ENCODE measurements at regions not wholly inside any gene's neighbourhood (a gene's known extent, or its start where the extent isn't known, plus 50 kb on each side); places are given as distances from the start of the nearest gene placed in this dataset.

DNA sequence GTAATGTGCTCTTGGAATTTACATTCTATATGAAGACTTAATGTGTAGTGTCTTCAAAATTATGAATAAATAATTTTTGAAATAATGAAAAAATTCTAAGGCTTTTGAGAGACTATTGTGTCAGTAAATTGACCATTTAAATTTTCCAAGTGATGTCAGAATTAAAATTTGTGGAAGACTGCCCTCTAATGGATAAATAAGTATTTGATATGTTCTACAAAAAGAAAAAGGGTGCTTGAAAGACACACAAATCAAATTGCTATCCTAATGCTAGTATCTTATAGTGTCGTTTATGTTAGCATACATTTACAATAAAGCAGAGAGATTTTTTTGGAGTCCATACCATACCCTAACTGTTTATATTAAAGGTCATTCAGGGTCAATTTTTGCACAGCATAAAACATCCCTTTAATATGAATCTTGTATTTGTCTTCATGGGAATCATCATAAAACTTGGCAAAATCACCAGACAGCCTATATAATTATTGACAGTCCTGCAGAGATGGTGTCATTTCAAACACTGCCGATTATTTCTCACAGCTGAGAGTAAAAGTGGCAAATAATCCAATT is 120.8 kb upstream of the SLC27A6 start:
- H2BK15ac ChIP-seq (ENCODE audit: low read depth, low read length): no peak overlapping the region
- H3K27ac ChIP-seq (ENCODE audit: insufficient read depth, low read length): no peak overlapping the region
- H3K4me2 ChIP-seq (ENCODE audit: low read depth, low read length): no peak overlapping the region
- POLR2A ChIA-PET (ENCODE audit: unreplicated experiment): no interaction called here
- no peak overlapping the region for H3K56ac ChIP-seq (ENCODE audit: extremely low read depth, insufficient read depth, low read length)
- in situ Hi-C loops (cut with MboI; ENCODE audit: low sequenced_read_pairs): loop anchor here (10.0 to 25.0 kb wide), 3 partner anchors 332 to 1257 kb away; no protein-coding TSS in a partner anchor
- no peak overlapping the region for H2AK9ac ChIP-seq (replicated peaks; ENCODE audit: low read depth, low read length, poor library complexity)
- dilution Hi-C loops (cut with HindIII; ENCODE audit: low sequenced_read_pairs, unreplicated experiment): no loop called here
- H3K9ac ChIP-seq (ENCODE audit: low read depth, low read length): no peak overlapping the region
- no peaks in the 10 kb centered on the region for H3K4me1 ChIP-seq (ENCODE audit: control insufficient read depth, insufficient read depth, low read length)
- H3K79me1 ChIP-seq (ENCODE audit: low read depth in 1 of 2, low read length in 2 of 2): no peaks in the 10 kb centered on the region
- H3K14ac ChIP-seq (replicated peaks; ENCODE audit: low read depth, low read length): no peak overlapping the region
- no peak overlapping the region for H2AFZ ChIP-seq (replicated peaks; ENCODE audit: low read length, poor library complexity)
- peak; percentile 28 for DNase-seq
- intact Hi-C loops (cut with micrococcal nuclease): loop anchor here (1.0 to 10.0 kb wide), 5 partner anchors 97 to 631 kb away; partner anchors contain the start of gene FBN2
- H3K4me3 ChIP-seq (ENCODE audit: insufficient read depth, low read depth, low read length): no peak overlapping the region
- ATAC-seq (ENCODE audit: low read depth): no peak
- H4K20me1 ChIP-seq (ENCODE audit: insufficient read depth, low read length): no peaks in the 10 kb centered on the region
- no peak overlapping the region for H3K23ac ChIP-seq (ENCODE audit: low read depth, low read length)
- BruUV-seq (replicated peaks): no TSS peak
- H3K4ac ChIP-seq (ENCODE audit: low read depth, low read length): no peak overlapping the region
- no CpG with 5 or more reads among the region's 2 CpGs for WGBS, 2 experiments (ENCODE audit: extremely low coverage in 2 of 2, insufficient read length in 1 of 2)
- no peaks in the 10 kb centered on the region for H3K9me3 ChIP-seq (ENCODE audit: control insufficient read depth, insufficient read depth, low read length)
- no peak for TF ChIP-seq POLR2A (IDR thresholded peaks at IDR 0.05; ENCODE audit: low read depth, low read length)
- TF ChIP-seq, protein P1, sequence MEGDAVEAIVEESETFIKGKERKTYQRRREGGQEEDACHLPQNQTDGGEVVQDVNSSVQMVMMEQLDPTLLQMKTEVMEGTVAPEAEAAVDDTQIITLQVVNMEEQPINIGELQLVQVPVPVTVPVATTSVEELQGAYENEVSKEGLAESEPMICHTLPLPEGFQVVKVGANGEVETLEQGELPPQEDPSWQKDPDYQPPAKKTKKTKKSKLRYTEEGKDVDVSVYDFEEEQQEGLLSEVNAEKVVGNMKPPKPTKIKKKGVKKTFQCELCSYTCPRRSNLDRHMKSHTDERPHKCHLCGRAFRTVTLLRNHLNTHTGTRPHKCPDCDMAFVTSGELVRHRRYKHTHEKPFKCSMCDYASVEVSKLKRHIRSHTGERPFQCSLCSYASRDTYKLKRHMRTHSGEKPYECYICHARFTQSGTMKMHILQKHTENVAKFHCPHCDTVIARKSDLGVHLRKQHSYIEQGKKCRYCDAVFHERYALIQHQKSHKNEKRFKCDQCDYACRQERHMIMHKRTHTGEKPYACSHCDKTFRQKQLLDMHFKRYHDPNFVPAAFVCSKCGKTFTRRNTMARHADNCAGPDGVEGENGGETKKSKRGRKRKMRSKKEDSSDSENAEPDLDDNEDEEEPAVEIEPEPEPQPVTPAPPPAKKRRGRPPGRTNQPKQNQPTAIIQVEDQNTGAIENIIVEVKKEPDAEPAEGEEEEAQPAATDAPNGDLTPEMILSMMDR (conservative IDR thresholded peaks at IDR 0.05; ENCODE audit: low read depth, low read length): peak; percentile 51
- TF ChIP-seq RAD21 (IDR thresholded peaks at IDR 0.05; ENCODE audit: low read length): peak; percentile 54
- TF ChIP-seq RFX5 (IDR thresholded peaks at IDR 0.05; ENCODE audit: low read depth, low read length): no peak
- TF ChIP-seq CHD1 (IDR thresholded peaks at IDR 0.05; ENCODE audit: low read depth, low read length): no peak
- no peak for TF ChIP-seq CEBPB (IDR thresholded peaks at IDR 0.05; ENCODE audit: low read depth, low read length)
- TF ChIP-seq MAZ (IDR thresholded peaks at IDR 0.05; ENCODE audit: borderline replicate concordance, low read depth, low read length): no peak
- peak; percentile 27; the same call in 1 of the 2 replicates for TF ChIP-seq SMC3 (IDR thresholded peaks at IDR 0.05; ENCODE audit: low read depth, low read length)
- no peak for TF ChIP-seq MXI1 (IDR thresholded peaks at IDR 0.05; ENCODE audit: borderline replicate concordance, low read depth, low read length)
- no peak overlapping the region for H4K91ac ChIP-seq (ENCODE audit: insufficient read depth, low read depth, low read length)
- H3K36me3 ChIP-seq (ENCODE audit: control insufficient read depth, insufficient read depth, low read length): no peaks in the 10 kb centered on the region
- H3K9me1 ChIP-seq (ENCODE audit: insufficient read depth, low read length): no peaks in the 10 kb centered on the region
- H2BK5ac ChIP-seq (ENCODE audit: low read depth, low read length, poor library complexity, severe bottlenecking): no peak overlapping the region
- no peak overlapping the region for H4K8ac ChIP-seq (ENCODE audit: low read depth in 2 of 2, low read length in 2 of 2)
- H4K5ac ChIP-seq (ENCODE audit: low read depth, low read length): no peak overlapping the region
- H2AK5ac ChIP-seq (ENCODE audit: low read depth, low read length): no peak overlapping the region
- no peak overlapping the region for H2BK20ac ChIP-seq (ENCODE audit: low read depth, low read length)
- H2BK120ac ChIP-seq (ENCODE audit: low read depth, low read length): no peak overlapping the region
- H3K18ac ChIP-seq (ENCODE audit: low read depth, low read length): no peak overlapping the region
- no peaks in the 10 kb centered on the region for H3K27me3 ChIP-seq (ENCODE audit: control insufficient read depth, insufficient read depth, low read length)
- CTCF ChIA-PET: interaction anchor here (0.6 kb wide), 1 partner anchor 282 kb away, joined by 4 read pairs; no protein-coding TSS in a partner anchor
